ENCODE measurements at regions not wholly inside any gene's neighbourhood (a gene's known extent, or its start where the extent isn't known, plus 50 kb on each side); places are given as distances from the start of the nearest gene placed in this dataset.
"Not testable (repeated sequence)": the region's sequence is repeated elsewhere in the genome, so short reads cannot be mapped to it uniquely, and the experiment has no call there.

- H3K9me3 ChIP-seq (ENCODE audit: control insufficient read depth, low read length); DNase-seq; H3K27me3 ChIP-seq (ENCODE audit: control insufficient read depth, insufficient read depth); ATAC-seq; intact Hi-C loops (cut with DNase I); H3K27ac ChIP-seq (ENCODE audit: low read length); H3K4me1 ChIP-seq (ENCODE audit: control insufficient read depth, insufficient read depth, low read length); H3K4me3 ChIP-seq (ENCODE audit: low read length): not testable (repeated sequence)
- WGBS, result 82% methylated on average over 6 of the region's 6 CpGs
Observed at GRCh38 chr2:37774171-37774944, 102.9 kb upstream of the CDC42EP3 start.

- Histone ChIP-seq H3K9me3 (ENCODE audit: control insufficient read depth, low read length) (no peaks in the 10 kb centered on the region), H3K4me3 (ENCODE audit: low read length) (no peak overlapping the region), H3K27ac (ENCODE audit: low read length) (no peak overlapping the region), H3K4me1 (ENCODE audit: control insufficient read depth, insufficient read depth, low read length) (peaks cover 4% of the 10 kb centered on the region), H3K27me3 (ENCODE audit: control insufficient read depth, insufficient read depth) (no peaks in the 10 kb centered on the region)
- intact Hi-C loops (cut with DNase I), result no loop called here
- ATAC-seq (no peak), DNase-seq (peak in 1 of 3 donors; percentile 38)
- 64% methylated on average over 9 of the region's 9 CpGs for WGBS
Observed at GRCh38 chr2:37774976-37775907, 103.8 kb upstream of the CDC42EP3 start.

- H3K4me3 ChIP-seq (ENCODE audit: low read length), result no peak overlapping the region
- DNase-seq (peak in 1 of 3 donors; percentile 63), ATAC-seq (peak; percentile 51 to 76)
- H3K27me3 ChIP-seq (ENCODE audit: control insufficient read depth, insufficient read depth), result no peaks in the 10 kb centered on the region
- intact Hi-C loops (cut with DNase I), result no loop called here
- H3K27ac ChIP-seq (ENCODE audit: low read length), result no peak overlapping the region
- 14% methylated on average over 3 of the region's 3 CpGs for WGBS
- H3K4me1 ChIP-seq (ENCODE audit: control insufficient read depth, insufficient read depth, low read length), result peaks cover 4% of the 10 kb centered on the region
- no peaks in the 10 kb centered on the region for H3K9me3 ChIP-seq (ENCODE audit: control insufficient read depth, low read length)
Observed at GRCh38 chr2:37775908-37776250, 104.4 kb upstream of the CDC42EP3 start.

- peaks cover 4% of the 10 kb centered on the region for H3K4me1 ChIP-seq (ENCODE audit: control insufficient read depth, insufficient read depth, low read length)
- H3K27ac ChIP-seq (ENCODE audit: low read length), result no peak overlapping the region
- no peak overlapping the region for H3K4me3 ChIP-seq (ENCODE audit: low read length)
- ATAC-seq (no peak), DNase-seq (no peak)
- no peaks in the 10 kb centered on the region for H3K9me3 ChIP-seq (ENCODE audit: control insufficient read depth, low read length)
- 66% methylated on average over 3 of the region's 3 CpGs for WGBS
- H3K27me3 ChIP-seq (ENCODE audit: control insufficient read depth, insufficient read depth), result no peaks in the 10 kb centered on the region
- intact Hi-C loops (cut with DNase I), result no loop called here
Observed at GRCh38 chr2:37776487-37776886, 105.0 kb upstream of the CDC42EP3 start.

- Histone ChIP-seq H3K27ac (ENCODE audit: low read length) (no peak overlapping the region), H3K4me1 (ENCODE audit: control insufficient read depth, insufficient read depth, low read length) (peaks cover 4% of the 10 kb centered on the region), H3K27me3 (ENCODE audit: control insufficient read depth, insufficient read depth) (no peaks in the 10 kb centered on the region), H3K9me3 (ENCODE audit: control insufficient read depth, low read length) (no peaks in the 10 kb centered on the region), H3K4me3 (ENCODE audit: low read length) (no peak overlapping the region)
- DNase-seq, result no peak
- WGBS, result 82% methylated on average over 5 of the region's 5 CpGs
- intact Hi-C loops (cut with DNase I), result no loop called here
- ATAC-seq, result no peak
Observed at GRCh38 chr2:37779139-37779538, 107.7 kb upstream of the CDC42EP3 start.

GRCh38 chr2:37779611-37780386 is 108.4 kb upstream of the CDC42EP3 start:
- 92% methylated on average over 2 of the region's 2 CpGs for WGBS
- intact Hi-C loops (cut with DNase I), result no loop called here
- ATAC-seq, result no peak

GRCh38 chr2:37780387-37780676 is 108.9 kb upstream of the CDC42EP3 start:
- DNase-seq (no peak), ATAC-seq (no peak)
- intact Hi-C loops (cut with DNase I), result no loop called here
- no peak overlapping the region for H3K27ac ChIP-seq (ENCODE audit: low read length)
- no peaks in the 10 kb centered on the region for H3K27me3 ChIP-seq (ENCODE audit: control insufficient read depth, insufficient read depth)
- H3K4me1 ChIP-seq (ENCODE audit: control insufficient read depth, insufficient read depth, low read length), result peaks cover 4% of the 10 kb centered on the region
- no peaks in the 10 kb centered on the region for H3K9me3 ChIP-seq (ENCODE audit: control insufficient read depth, low read length)
- WGBS, result 85% methylated on average over 2 of the region's 2 CpGs
- no peak overlapping the region for H3K4me3 ChIP-seq (ENCODE audit: low read length)

More at GRCh38 chr2:37779611-37780386, 108.4 kb upstream of the CDC42EP3 start:
- Histone ChIP-seq H3K27me3 (ENCODE audit: control insufficient read depth, insufficient read depth) (no peaks in the 10 kb centered on the region), H3K4me1 (ENCODE audit: control insufficient read depth, insufficient read depth, low read length) (peaks cover 4% of the 10 kb centered on the region), H3K27ac (ENCODE audit: low read length) (no peak overlapping the region), H3K9me3 (ENCODE audit: control insufficient read depth, low read length) (no peaks in the 10 kb centered on the region), H3K4me3 (ENCODE audit: low read length) (no peak overlapping the region)
- DNase-seq, result no peak

- Histone ChIP-seq H3K4me3 (ENCODE audit: low read length) (no peak overlapping the region), H3K9me3 (ENCODE audit: control insufficient read depth, low read length) (no peaks in the 10 kb centered on the region), H3K4me1 (ENCODE audit: control insufficient read depth, insufficient read depth, low read length) (peaks cover 3% of the 10 kb centered on the region), H3K27ac (ENCODE audit: low read length) (no peak overlapping the region), H3K27me3 (ENCODE audit: control insufficient read depth, insufficient read depth) (no peaks in the 10 kb centered on the region)
- DNase-seq (no peak), ATAC-seq (no peak)
- 81% methylated on average over 5 of the region's 5 CpGs for WGBS
- intact Hi-C loops (cut with DNase I), result no loop called here
Observed at GRCh38 chr2:37781028-37781427, 109.6 kb upstream of the CDC42EP3 start.

- H3K4me1 ChIP-seq (ENCODE audit: control insufficient read depth, insufficient read depth, low read length), result peaks cover 1% of the 10 kb centered on the region
- intact Hi-C loops (cut with DNase I), result no loop called here
- no peaks in the 10 kb centered on the region for H3K27me3 ChIP-seq (ENCODE audit: control insufficient read depth, insufficient read depth)
- H3K27ac ChIP-seq (ENCODE audit: low read length), result no peak overlapping the region
- no peak overlapping the region for H3K4me3 ChIP-seq (ENCODE audit: low read length)
- 90% methylated on average over 8 of the region's 8 CpGs for WGBS
- ATAC-seq (no peak), DNase-seq (no peak)
- no peaks in the 10 kb centered on the region for H3K9me3 ChIP-seq (ENCODE audit: control insufficient read depth, low read length)
Observed at GRCh38 chr2:37782155-37782673, 110.8 kb upstream of the CDC42EP3 start.

GRCh38 chr2:37782721-37783371 is 111.4 kb upstream of the CDC42EP3 start:
- no peak overlapping the region for H3K27ac ChIP-seq (ENCODE audit: low read length)
- 74% methylated on average over 10 of the region's 10 CpGs for whole genome bisulfite sequencing
- ATAC-seq (no peak), DNase-seq (no peak)
- peaks cover 1% of the 10 kb centered on the region for H3K4me1 ChIP-seq (ENCODE audit: control insufficient read depth, insufficient read depth, low read length)
- no peak overlapping the region for H3K4me3 ChIP-seq (ENCODE audit: low read length)
- intact Hi-C loops (cut with DNase I), result no loop called here
- H3K9me3 ChIP-seq (ENCODE audit: control insufficient read depth, low read length), result no peaks in the 10 kb centered on the region
- no peaks in the 10 kb centered on the region for H3K27me3 ChIP-seq (ENCODE audit: control insufficient read depth, insufficient read depth)
